K562 (cell line): ENCODE measurements at regions not wholly inside any gene's neighbourhood (a gene's known extent, or its start where the extent isn't known, plus 50 kb on each side); places are given as distances from the start of the nearest gene placed in this dataset.

Source experiments
- ATAC-seq: fragments of 200-7000 bp; cut with Tn5 transposase; 3 replicates; pipeline ENCODE4 v1.9.1; 2020; ENCODE audit warnings: moderate library complexity
- BruUV-seq: library from RNA; stranded (reverse); fragments of 400-500 nt; replicated peaks from 2 replicates; lab custom pipeline; 2021; lab: Mats Ljungman, UMichigan
- CTCF ChIA-PET: fragments of 300-600 bp; formaldehyde crosslinking; extraction: SDS; loops from one replicate; lab custom pipeline; 2021; ENCODE audit warnings: low intra/inter-chr PET ratio; lab: Yijun Ruan, JAX
- POLR2A ChIA-PET: fragments of 300-600, 350-650 bp; sonication (Branson Sonifier 250); formaldehyde crosslinking; extraction: SDS; loops from one replicate; lab custom pipeline; 2021; ENCODE audit warnings: antibody characterized with exemption, inconsistent platforms; lab: Yijun Ruan, JAX
- DNase-seq, 4 experiments: peaks; one replicate each; pipeline versions ENCODE4 v3.0.0 to v3.0.0-alpha.2; 2011 to 2018; ENCODE audit warnings: low spot score in 3 of 4, mixed read lengths in 3 of 4; ENCODE audit errors: extremely low read depth in 1 of 4
- FAIRE-seq: peaks from 2 replicates; lab custom pipeline; 2011; peaks lifted over from hg19 to GRCh38; lab: Jason Lieb, UNC
- H2AFZ ChIP-seq: 2 replicates; pipeline ENCODE4 v1.6.0; 2011; ENCODE audit warnings: low read depth, low read length, control low read depth, inconsistent platforms
- H3K27ac ChIP-seq: fragments of 200-600 bp; 3 replicates; pipeline ENCODE4 v1.8.0; 2011; ENCODE audit warnings: low read depth, mild to moderate bottlenecking, control low read depth, inconsistent platforms, low read length, moderate library complexity, mixed read lengths; ENCODE audit errors: extremely low read depth
- H3K27me3 ChIP-seq, 2 experiments: fragments of 300-600 bp in 1 of 2; 2 replicates in 1 of 2; 3 replicates in 1 of 2; pipeline versions ENCODE4 v1.6.0 to v1.8.0; 2011; ENCODE audit warnings: inconsistent platforms in 2 of 2, low read length in 2 of 2, mild to moderate bottlenecking in 1 of 2, mixed read lengths in 1 of 2, moderate library complexity in 1 of 2; ENCODE audit not compliant: control insufficient read depth in 2 of 2, insufficient read depth in 2 of 2
- H3K36me3 ChIP-seq: fragments of 300-600 bp; 3 replicates; pipeline ENCODE4 v1.8.0; 2011; ENCODE audit warnings: mild to moderate bottlenecking, low read length, inconsistent platforms; ENCODE audit not compliant: control insufficient read depth, insufficient read depth
- H3K4me1 ChIP-seq, 2 experiments: fragments of 200-600 bp in 1 of 2; replicated peaks in 1 of 2; 2 replicates in 1 of 2; 3 replicates in 1 of 2; pipeline versions ENCODE4 v1.5.1 to v1.8.0; 2011; ENCODE audit warnings: inconsistent platforms in 2 of 2, low read length in 2 of 2, mild to moderate bottlenecking in 1 of 2, mixed read lengths in 1 of 2, moderate library complexity in 1 of 2; ENCODE audit not compliant: control insufficient read depth in 2 of 2, insufficient read depth in 2 of 2
- H3K4me2 ChIP-seq: 2 replicates; pipeline ENCODE4 v1.6.1; 2011; ENCODE audit warnings: low read length, control low read depth, inconsistent platforms, mixed read lengths; ENCODE audit not compliant: insufficient read depth
- H3K4me3 ChIP-seq: fragments of 200-600 bp; sonication (generic), shearing (Covaris generic); 2 replicates; pipeline ENCODE4 v1.5.1; 2016; ENCODE audit warnings: control low read depth, inconsistent platforms
- H3K79me2 ChIP-seq: fragments of 200-600 bp; 3 replicates; pipeline ENCODE4 v1.8.0; 2011; ENCODE audit warnings: low read length, inconsistent platforms; ENCODE audit not compliant: control insufficient read depth, insufficient read depth
- H3K9ac ChIP-seq, 2 experiments: 2 replicates each; pipeline versions ENCODE4 v1.6.0 to v1.6.1; 2011; ENCODE audit warnings: low read depth in 2 of 2, low read length in 2 of 2, control low read depth in 1 of 2, inconsistent platforms in 1 of 2, mild to moderate bottlenecking in 1 of 2, mixed read lengths in 1 of 2; ENCODE audit not compliant: insufficient read depth in 1 of 2
- H3K9me1 ChIP-seq: one replicate; pipeline ENCODE4 v1.6.0; 2011; ENCODE audit warnings: inconsistent platforms, mild to moderate bottlenecking, low read length, moderate library complexity; ENCODE audit not compliant: control insufficient read depth, insufficient read depth
- H3K9me3 ChIP-seq: replicated peaks from 2 replicates; pipeline ENCODE4 v1.5.1; 2011; ENCODE audit warnings: low read depth, low read length, inconsistent platforms; ENCODE audit not compliant: control insufficient read depth, insufficient read depth
- H4K20me1 ChIP-seq: replicated peaks from 2 replicates; pipeline ENCODE4 v1.6.1; 2011; ENCODE audit warnings: low read length, inconsistent platforms, mixed read lengths; ENCODE audit not compliant: control insufficient read depth, insufficient read depth
- E4F1 ChIP-seq: fragments of 250-450 bp; sonication (Bioruptor Pico); IDR thresholded peaks from 2 replicates; pipeline ENCODE4 v1.5.0; 2021; ENCODE audit warnings: mild to moderate bottlenecking, borderline replicate concordance
- HMG20B ChIP-seq: fragments of 250-450 bp; sonication (Bioruptor Pico); IDR thresholded peaks from 2 replicates; pipeline ENCODE4 v1.5.0; 2021; ENCODE audit warnings: mild to moderate bottlenecking
- LEF1 ChIP-seq: fragments of 450-650 bp; IDR thresholded peaks from 2 replicates; pipeline ENCODE4 v1.6.1; 2016; ENCODE audit warnings: mild to moderate bottlenecking
- MAZ ChIP-seq, 2 experiments: fragments of 450-650 bp in 1 of 2; sonication (generic) in 1 of 2; formaldehyde crosslinking; IDR thresholded peaks in 1 of 2; conservative IDR thresholded peaks in 1 of 2; 2 replicates each; pipeline versions ENCODE4 v1.4.0 to v1.5.0; 2020; ENCODE audit warnings: mild to moderate bottlenecking in 1 of 2, missing genetic modification reagents in 1 of 2
- MCM7 ChIP-seq, 2 experiments: fragments of 450-650 bp; IDR thresholded peaks; 2 replicates each; pipeline ENCODE4 v1.6.1; 2016 to 2018
- MECOM ChIP-seq: fragments of 250-450 bp; sonication (Bioruptor Pico); IDR thresholded peaks from 2 replicates; pipeline ENCODE4 v1.8.0; 2022; ENCODE audit warnings: inconsistent platforms
- MYNN ChIP-seq, 2 experiments: sonication (generic); formaldehyde crosslinking in 1 of 2; IDR thresholded peaks; 2 replicates each; pipeline versions ENCODE4 v1.5.0 to v1.6.1; 2016 to 2020; ENCODE audit warnings: antibody characterized with exemption in 1 of 2, missing genetic modification reagents in 1 of 2
- NFYB ChIP-seq: IDR thresholded peaks from 2 replicates; pipeline ENCODE4 v1.6.1; 2011; ENCODE audit warnings: mild to moderate bottlenecking, moderate library complexity; ENCODE audit not compliant: insufficient read length; ENCODE audit errors: extremely low read depth
- PTRF ChIP-seq: fragments of 450-650 bp; IDR thresholded peaks from 2 replicates; pipeline ENCODE4 v1.6.1; 2016; ENCODE audit warnings: mild to moderate bottlenecking, missing genetic modification characterization, missing compliant biosample characterization
- STAG1 ChIP-seq: sonication (generic); formaldehyde crosslinking; IDR thresholded peaks from 2 replicates; pipeline ENCODE4 v1.5.0; 2020; ENCODE audit warnings: missing genetic modification reagents, borderline replicate concordance
- STAT5A ChIP-seq: IDR thresholded peaks from 2 replicates; pipeline ENCODE4 v1.6.1; 2012; ENCODE audit warnings: low read length, inconsistent platforms, borderline replicate concordance
- USF2 ChIP-seq: sonication (generic); formaldehyde crosslinking; IDR thresholded peaks from 2 replicates; pipeline ENCODE4 v1.5.0; 2020; ENCODE audit warnings: missing genetic modification reagents
- ZC3H4 ChIP-seq: sonication (generic); formaldehyde crosslinking; IDR thresholded peaks from 2 replicates; pipeline ENCODE4 v1.9.0; 2021; ENCODE audit warnings: missing genetic modification reagents, borderline replicate concordance
- ZNF512 ChIP-seq: IDR thresholded peaks from 2 replicates; pipeline ENCODE4 v1.6.1; 2016; ENCODE audit warnings: missing genetic modification characterization, missing compliant biosample characterization
- ZNF717 ChIP-seq: fragments of 250-450 bp; sonication (Bioruptor Pico); IDR thresholded peaks from 2 replicates; pipeline ENCODE4 v1.5.0; 2021
- ZSCAN32 ChIP-seq: fragments of 450-650 bp; formaldehyde crosslinking; IDR thresholded peaks from 2 replicates; pipeline ENCODE4 v1.4.0; 2020; ENCODE audit warnings: mild to moderate bottlenecking, moderate library complexity
- WGBS: fragments of 100-300 bp; shearing (Covaris generic); methylation state at CpG from one replicate; pipeline ENCODE4 v1.1.6; 2016; ENCODE audit warnings: low coverage, mixed read lengths; ENCODE audit not compliant: insufficient coverage; ENCODE audit errors: missing lambda C conversion rate; 5-methylcytosine and 5-hydroxymethylcytosine counted together
- in situ Hi-C: fragments of 300-500 bp; cut with MboI; formaldehyde crosslinking; loops from 4 replicates; pipeline ENCODE4 v1.15.0; 2018; ENCODE audit warnings: inconsistent platforms, mixed read lengths
- intact Hi-C: fragments of 100-400 bp; cut with micrococcal nuclease; formaldehyde crosslinking; loops from 2 replicates; pipeline ENCODE4 v1.14.2; 2022

- Histone ChIP-seq H3K4me2 (no peak overlapping the region), H3K9me3 (no peaks in the 10 kb centered on the region), H3K79me2 (no peaks in the 10 kb centered on the region), H2AFZ (no peak overlapping the region), H3K4me1 (no peaks in the 10 kb centered on the region), H3K27me3 (peaks cover 0 to 12% of the 10 kb centered on the region in 2 experiments; a peak in 3 of 5 replicates), H3K36me3 (no peaks in the 10 kb centered on the region), H3K9ac (no peak overlapping the region), H3K27ac (no peak overlapping the region), H4K20me1 (no peaks in the 10 kb centered on the region), H3K9me1 (no peaks in the 10 kb centered on the region), H3K4me3 (no peak overlapping the region)
- no peak for ATAC-seq
- TF ChIP-seq E4F1 (CRISPR knock-in tag) (no peak), PTRF (tag) (no peak), NFYB (no peak), ZNF717 (CRISPR knock-in tag) (no peak), USF2 (CRISPR knock-in tag) (no peak), STAG1 (CRISPR knock-in tag) (no peak), ZNF512 (no peak), ZSCAN32 (CRISPR knock-in tag) (no peak), MECOM (no peak), ZC3H4 (CRISPR knock-in tag) (no peak), HMG20B (CRISPR knock-in tag) (no peak), STAT5A (no peak), LEF1 (no peak), MCM7 (IDR thresholded peaks at IDR 0.05) (no peak), MYNN (IDR thresholded peaks at IDR 0.05) (no peak), MYNN (CRISPR knock-in tag; IDR thresholded peaks at IDR 0.05) (no peak), MAZ (CRISPR knock-in tag; conservative IDR thresholded peaks at IDR 0.05 in 1 of 2, IDR thresholded peaks at IDR 0.05 in 1 of 2) (no peak)
- POLR2A ChIA-PET: interaction anchor here (0.7 kb wide), 1 partner anchor 1336 kb away, joined by 3 read pairs; no protein-coding TSS in a partner anchor
- CTCF ChIA-PET: no interaction called here
- no peak for FAIRE-seq
- in situ Hi-C loops: no loop called here
- intact Hi-C loops: no loop called here
- BruUV-seq: no TSS peak
- 0% methylated on average over 1 of the region's 1 CpG for WGBS
- DNase-seq: no peak
Measured at GRCh38 chr5:2575871-2576270, 175.6 kb downstream of the IRX2 start.
